ENCODE measurements at regions not wholly inside any gene's neighbourhood (a gene's known extent, or its start where the extent isn't known, plus 50 kb on each side); places are given as distances from the start of the nearest gene placed in this dataset.

- TF ChIP-seq CTCF (IDR thresholded peaks at IDR 0.05; ENCODE audit: control insufficient read depth, extremely low read depth, insufficient read depth), result no peak
- no peak overlapping the region for H3K4me3 ChIP-seq (ENCODE audit: low read depth, low read length)
Observed at GRCh38 chr4:148944839-148945219, 502.6 kb upstream of the NR3C2 start.

GRCh38 chr4:148944136-148944838 is 502.1 kb upstream of the NR3C2 start:
- DNase-seq (ENCODE audit: low read depth), result no peak
- no peak overlapping the region for H3K4me3 ChIP-seq (ENCODE audit: low read depth, low read length)
- TF ChIP-seq CTCF (IDR thresholded peaks at IDR 0.05; ENCODE audit: control insufficient read depth, extremely low read depth, insufficient read depth), result no peak

More at GRCh38 chr4:148944839-148945219, 502.6 kb upstream of the NR3C2 start:
- DNase-seq (ENCODE audit: low read depth), result no peak

- no peak for DNase-seq (ENCODE audit: low read depth)
- TF ChIP-seq CTCF (IDR thresholded peaks at IDR 0.05; ENCODE audit: control insufficient read depth, extremely low read depth, insufficient read depth), result no peak
- no peak overlapping the region for H3K4me3 ChIP-seq (ENCODE audit: low read depth, low read length)
Observed at GRCh38 chr4:148934926-148935578, 492.8 kb upstream of the NR3C2 start.

GRCh38 chr4:148926276-148927260 is 484.4 kb upstream of the NR3C2 start:
- no peak for DNase-seq (ENCODE audit: low read depth)
- no peak for TF ChIP-seq CTCF (IDR thresholded peaks at IDR 0.05; ENCODE audit: control insufficient read depth, extremely low read depth, insufficient read depth)

GRCh38 chr4:148923881-148924280 is 481.7 kb upstream of the NR3C2 start:
- H3K4me3 ChIP-seq (ENCODE audit: low read depth, low read length), result no peak overlapping the region
- DNase-seq (ENCODE audit: low read depth), result no peak
- TF ChIP-seq CTCF (IDR thresholded peaks at IDR 0.05; ENCODE audit: control insufficient read depth, extremely low read depth, insufficient read depth), result no peak

More at GRCh38 chr4:148926276-148927260, 484.4 kb upstream of the NR3C2 start:
- no peak overlapping the region for H3K4me3 ChIP-seq (ENCODE audit: low read depth, low read length)

GRCh38 chr4:148922497-148922896 is 480.3 kb upstream of the NR3C2 start:
- no peak overlapping the region for H3K4me3 ChIP-seq (ENCODE audit: low read depth, low read length)
- no peak for DNase-seq (ENCODE audit: low read depth)
- no peak for TF ChIP-seq CTCF (IDR thresholded peaks at IDR 0.05; ENCODE audit: control insufficient read depth, extremely low read depth, insufficient read depth)

Data from LNCaP clone FGC (cell line).